SK-N-SH (cell line): ENCODE measurements at regions not wholly inside any gene's neighbourhood (a gene's known extent, or its start where the extent isn't known, plus 50 kb on each side); places are given as distances from the start of the nearest gene placed in this dataset.

Experiments used
- CTCF ChIP-seq: fragments of 200-600 bp; sonication (generic); IDR thresholded peaks from 2 replicates; pipeline ENCODE4 v1.6.1; 2017; ENCODE audit warnings: antibody characterized with exemption, mild to moderate bottlenecking, moderate library complexity
- SIN3A ChIP-seq: IDR thresholded peaks from 2 replicates; pipeline ENCODE4 v1.6.1; 2012; ENCODE audit warnings: low read depth, mild to moderate bottlenecking, low read length, moderate library complexity, borderline replicate concordance

- no peak for TF ChIP-seq SIN3A
- no peak for TF ChIP-seq CTCF
Measured at GRCh38 chr4:10232114-10232513, 115.5 kb upstream of the WDR1 start.
